Omental fat pad (tissue), 3 donors: ENCODE measurements at regions not wholly inside any gene's neighbourhood (a gene's known extent, or its start where the extent isn't known, plus 50 kb on each side); places are given as distances from the start of the nearest gene placed in this dataset.

ENCODE experiments used
- ATAC-seq: fragments of 150-250 bp; one replicate; pipeline ENCODE4 v1.9.1; 2016; ENCODE audit warnings: mild to moderate bottlenecking, moderate library complexity; ENCODE audit not compliant: low FRiP score
- DNase-seq: peaks from one replicate; pipeline ENCODE4 v3.0.0-alpha.2; 2019; ENCODE audit warnings: low spot score
- TF ChIP-seq, protein P1 (sequence below), 3 donors: fragments of 450-650 bp; IDR thresholded peaks; one replicate each; pipeline ENCODE4 v1.5.1; 2016 to 2017; ENCODE audit warnings: antibody characterized with exemption in 3 of 3, mild to moderate bottlenecking in 3 of 3, moderate library complexity in 2 of 3

DNA sequence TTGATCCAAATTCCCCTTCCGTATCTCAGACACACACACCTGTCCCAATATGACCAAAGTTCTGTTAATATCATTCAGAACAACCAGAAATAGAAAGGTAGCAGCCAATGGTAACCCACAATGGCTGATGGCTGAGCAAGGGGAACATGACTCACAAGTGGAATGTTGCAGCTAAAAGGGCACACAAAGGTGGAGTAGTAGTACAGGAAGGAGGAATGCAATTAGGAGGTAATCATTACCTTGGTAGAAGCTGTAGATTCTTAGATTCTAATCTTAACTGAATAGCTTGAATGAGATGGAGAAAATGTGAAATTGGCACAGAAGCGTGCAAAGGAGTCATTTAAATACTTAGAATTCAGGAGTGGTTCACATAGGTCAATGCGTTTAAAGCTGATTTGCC is 347.9 kb downstream of the NR2F2 start:
- TF ChIP-seq, protein P1, sequence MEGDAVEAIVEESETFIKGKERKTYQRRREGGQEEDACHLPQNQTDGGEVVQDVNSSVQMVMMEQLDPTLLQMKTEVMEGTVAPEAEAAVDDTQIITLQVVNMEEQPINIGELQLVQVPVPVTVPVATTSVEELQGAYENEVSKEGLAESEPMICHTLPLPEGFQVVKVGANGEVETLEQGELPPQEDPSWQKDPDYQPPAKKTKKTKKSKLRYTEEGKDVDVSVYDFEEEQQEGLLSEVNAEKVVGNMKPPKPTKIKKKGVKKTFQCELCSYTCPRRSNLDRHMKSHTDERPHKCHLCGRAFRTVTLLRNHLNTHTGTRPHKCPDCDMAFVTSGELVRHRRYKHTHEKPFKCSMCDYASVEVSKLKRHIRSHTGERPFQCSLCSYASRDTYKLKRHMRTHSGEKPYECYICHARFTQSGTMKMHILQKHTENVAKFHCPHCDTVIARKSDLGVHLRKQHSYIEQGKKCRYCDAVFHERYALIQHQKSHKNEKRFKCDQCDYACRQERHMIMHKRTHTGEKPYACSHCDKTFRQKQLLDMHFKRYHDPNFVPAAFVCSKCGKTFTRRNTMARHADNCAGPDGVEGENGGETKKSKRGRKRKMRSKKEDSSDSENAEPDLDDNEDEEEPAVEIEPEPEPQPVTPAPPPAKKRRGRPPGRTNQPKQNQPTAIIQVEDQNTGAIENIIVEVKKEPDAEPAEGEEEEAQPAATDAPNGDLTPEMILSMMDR (IDR thresholded peaks at IDR 0.05): no peak
- no peak for ATAC-seq
- DNase-seq: no peak

DNA sequence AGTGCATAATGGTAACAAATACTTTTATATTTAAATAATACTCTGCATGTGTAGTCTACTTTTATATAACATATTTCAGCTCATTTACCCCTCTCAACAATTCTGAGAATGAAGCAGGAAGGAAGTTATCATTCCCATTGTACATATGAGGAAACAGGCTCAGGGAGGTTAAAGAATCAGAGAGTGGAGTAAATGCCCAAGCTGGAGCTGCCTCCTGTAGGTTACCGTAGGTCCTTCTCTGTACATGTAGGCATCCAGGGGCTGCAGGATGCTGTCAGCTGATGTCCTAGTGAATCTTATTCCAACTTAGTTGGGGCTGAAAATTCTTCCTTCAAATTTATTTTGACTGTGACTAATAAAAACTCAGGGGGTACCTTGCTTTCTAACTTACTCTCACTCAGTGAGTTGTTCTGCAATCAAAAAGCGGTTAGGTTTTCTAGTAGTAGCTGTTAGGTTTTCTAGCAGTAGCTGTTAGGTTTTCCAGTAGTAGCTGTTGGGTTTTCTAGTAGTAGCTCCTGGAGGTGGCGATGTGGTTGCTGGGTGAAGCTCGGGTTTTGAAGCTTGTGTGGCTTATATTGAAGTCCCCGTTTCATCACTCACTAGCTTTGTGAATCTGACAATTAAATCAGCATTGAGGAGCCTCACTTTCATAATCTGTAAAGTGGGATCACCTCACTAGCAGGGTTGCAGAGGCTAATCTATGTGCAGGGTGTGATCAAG is 357.0 kb downstream of the NR2F2 start:
- DNase-seq (no peak), ATAC-seq (no peak)
- TF ChIP-seq, protein P1 (IDR thresholded peaks at IDR 0.05): no peak

DNA sequence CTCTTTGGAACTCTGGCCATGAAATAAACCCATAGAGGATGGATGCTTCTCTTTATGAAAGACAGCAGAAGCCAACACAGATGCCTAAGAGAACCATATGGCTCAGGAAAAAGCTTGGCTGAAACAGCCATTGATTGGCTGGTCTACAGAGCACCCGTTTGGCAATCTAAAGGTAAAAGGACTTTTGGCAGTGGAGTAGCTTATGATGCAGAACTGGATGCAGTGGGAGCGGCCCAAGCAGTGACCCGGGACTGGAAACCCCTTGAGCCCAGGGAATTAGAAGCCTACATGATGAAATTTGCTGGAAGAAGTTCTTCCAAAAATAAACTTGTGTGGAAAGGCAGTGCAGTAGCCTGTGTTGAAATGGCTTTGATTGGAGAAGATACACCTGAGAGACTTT is 360.2 kb downstream of the NR2F2 start:
- TF ChIP-seq, protein P1 (IDR thresholded peaks at IDR 0.05): no peak
- DNase-seq (no peak), ATAC-seq (no peak)

DNA sequence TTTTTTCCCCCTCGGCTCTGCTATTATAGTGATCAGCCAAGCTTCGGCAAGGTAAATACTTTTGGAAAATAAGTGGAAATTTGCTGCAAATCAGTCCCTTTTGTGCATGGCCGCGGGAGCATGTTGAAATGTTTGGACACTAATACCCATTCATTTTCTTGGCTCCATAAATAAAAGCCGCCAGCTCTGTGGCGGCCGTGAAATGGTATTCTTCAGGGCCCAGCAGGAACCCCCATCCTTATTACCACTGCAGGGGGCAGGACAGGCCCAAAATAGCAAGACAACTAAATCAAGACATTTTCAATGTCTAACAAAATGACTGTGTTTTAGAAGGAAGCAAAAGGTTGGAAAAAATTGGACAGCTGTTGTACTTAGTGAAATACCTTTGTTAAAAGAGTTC is 362.3 kb downstream of the NR2F2 start:
- DNase-seq (no peak), ATAC-seq (no peak)
- TF ChIP-seq, protein P1 (IDR thresholded peaks at IDR 0.05): no peak

DNA sequence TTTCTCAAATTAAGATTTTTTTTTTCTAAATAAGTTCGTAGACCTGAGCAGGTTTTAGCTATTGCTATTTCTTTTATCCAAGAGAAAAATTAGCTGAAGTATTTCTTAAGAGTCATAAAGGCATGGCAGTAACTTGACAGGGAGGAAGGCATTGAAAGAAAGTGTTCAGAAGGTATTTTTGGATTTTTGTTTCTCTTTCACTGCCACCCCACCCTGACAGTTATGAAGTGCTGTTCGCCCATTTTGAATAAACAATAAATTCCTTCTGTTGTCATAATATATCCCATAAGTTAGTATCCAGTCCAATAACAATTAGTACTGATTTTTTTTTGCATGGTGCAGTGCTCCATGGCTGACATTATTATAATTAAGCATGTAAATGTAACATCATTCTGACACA is 363.0 kb downstream of the NR2F2 start:
- ATAC-seq: no peak
- TF ChIP-seq, protein P1 (IDR thresholded peaks at IDR 0.05): no peak
- no peak for DNase-seq

DNA sequence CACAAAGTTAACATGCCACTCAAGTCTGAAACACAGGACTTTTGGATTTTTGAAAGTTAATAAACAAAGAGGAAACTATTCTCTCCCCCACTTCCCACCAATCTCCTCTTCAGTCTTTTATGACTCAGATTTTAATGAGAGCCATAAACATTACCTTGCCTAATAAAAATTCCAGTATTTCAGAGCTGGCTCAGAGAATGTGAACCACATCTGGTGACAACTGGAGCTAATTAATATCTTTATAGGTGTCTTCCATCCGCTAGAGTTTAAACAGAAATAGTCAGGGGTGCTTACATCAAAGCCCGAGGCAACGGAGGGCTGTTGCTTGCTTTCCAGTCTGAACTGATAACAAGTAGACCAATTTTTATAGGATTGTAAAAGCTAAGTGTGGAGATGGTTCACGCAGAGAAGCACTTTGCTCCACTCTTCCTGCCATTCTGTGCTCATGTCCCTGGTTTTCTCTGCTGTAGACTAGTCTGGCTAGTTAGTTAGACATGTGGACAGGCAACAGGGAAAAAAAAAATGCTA is 363.6 kb downstream of the NR2F2 start:
- ATAC-seq (no peak), DNase-seq (no peak)
- TF ChIP-seq, protein P1 (IDR thresholded peaks at IDR 0.05): no peak

DNA sequence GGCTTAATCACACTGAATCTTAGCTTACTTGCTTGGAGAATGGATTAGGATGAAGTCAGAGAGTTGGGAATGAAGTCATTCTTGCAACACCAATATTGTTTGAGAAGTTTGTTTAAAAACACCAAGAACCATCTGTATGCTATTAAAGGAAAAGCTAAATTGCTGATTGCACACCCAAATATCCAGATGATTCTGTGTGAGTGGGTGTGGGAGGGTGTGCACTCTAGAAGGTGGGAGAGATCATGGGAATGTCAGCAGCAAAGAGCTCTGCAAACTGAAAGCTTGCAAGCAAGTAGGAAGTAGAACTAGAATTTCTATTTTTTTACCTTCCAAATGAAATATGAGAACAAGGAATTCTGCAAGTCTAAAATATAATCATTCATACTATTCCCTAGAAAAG is 364.9 kb downstream of the NR2F2 start:
- TF ChIP-seq, protein P1 (IDR thresholded peaks at IDR 0.05): no peak
- ATAC-seq (no peak), DNase-seq (no peak)
